NB4 (cell line): ENCODE measurements at regions not wholly inside any gene's neighbourhood (a gene's known extent, or its start where the extent isn't known, plus 50 kb on each side); places are given as distances from the start of the nearest gene placed in this dataset.

Experiments
- DNase-seq: peaks from one replicate; pipeline ENCODE4 v3.0.0; 2010; ENCODE audit warnings: low read depth
- H3K4me3 ChIP-seq: one replicate; pipeline ENCODE4 v1.5.1; 2011; ENCODE audit warnings: mild to moderate bottlenecking, low read depth, low read length, moderate library complexity
- MYC ChIP-seq: IDR thresholded peaks from 2 replicates; pipeline ENCODE4 v1.6.1; 2011; ENCODE audit warnings: low read depth, low read length
- POLR2A ChIP-seq: IDR thresholded peaks from 2 replicates; pipeline ENCODE4 v1.6.1; 2011; ENCODE audit warnings: mild to moderate bottlenecking; ENCODE audit not compliant: insufficient read length; ENCODE audit errors: extremely low read depth
- TF ChIP-seq, protein P1 (sequence below): IDR thresholded peaks from one replicate; pipeline ENCODE4 v1.5.1; 2012; ENCODE audit warnings: low read depth, low read length
- TF ChIP-seq, protein P2 (sequence below): IDR thresholded peaks from 2 replicates; pipeline ENCODE4 v1.6.1; 2011; ENCODE audit warnings: low read depth, low read length

DNA sequence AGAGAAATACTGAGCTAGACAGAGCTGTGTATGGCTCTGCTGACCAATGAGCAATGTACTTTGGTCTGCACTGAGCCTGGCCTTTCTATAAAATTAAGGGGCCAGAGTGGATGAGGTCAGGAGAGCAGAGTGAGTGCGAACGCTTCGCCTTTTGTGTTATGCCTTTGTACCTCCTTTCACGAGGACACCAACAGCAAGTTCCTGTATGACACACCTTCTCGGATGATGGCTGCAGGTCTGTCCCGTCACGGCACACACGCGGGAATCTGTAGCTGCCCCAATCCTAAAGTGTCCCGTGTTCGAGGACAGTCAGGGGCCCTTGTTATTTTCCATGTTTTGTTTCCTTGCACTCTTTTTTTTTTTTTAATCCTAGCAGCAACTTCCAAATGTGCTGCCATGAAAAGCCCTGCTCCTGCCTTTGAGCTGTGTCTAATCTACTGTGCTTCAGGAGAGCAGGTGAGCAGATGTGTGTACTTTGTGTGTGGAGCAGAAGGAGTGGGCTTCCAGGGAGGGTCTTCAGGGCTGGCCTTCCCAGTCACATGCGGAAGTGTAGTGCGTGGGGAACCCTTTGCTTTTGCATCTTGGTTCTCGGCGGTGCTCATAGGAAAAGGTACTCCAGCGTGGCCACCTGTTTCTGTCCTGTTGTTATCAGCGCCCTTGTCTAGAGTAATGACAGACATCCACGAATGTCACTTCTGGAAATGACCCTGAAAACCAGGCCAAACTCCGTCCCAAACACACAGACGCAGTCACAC is 213.2 kb downstream of the NDUFA10 start:
- TF ChIP-seq, protein P1, sequence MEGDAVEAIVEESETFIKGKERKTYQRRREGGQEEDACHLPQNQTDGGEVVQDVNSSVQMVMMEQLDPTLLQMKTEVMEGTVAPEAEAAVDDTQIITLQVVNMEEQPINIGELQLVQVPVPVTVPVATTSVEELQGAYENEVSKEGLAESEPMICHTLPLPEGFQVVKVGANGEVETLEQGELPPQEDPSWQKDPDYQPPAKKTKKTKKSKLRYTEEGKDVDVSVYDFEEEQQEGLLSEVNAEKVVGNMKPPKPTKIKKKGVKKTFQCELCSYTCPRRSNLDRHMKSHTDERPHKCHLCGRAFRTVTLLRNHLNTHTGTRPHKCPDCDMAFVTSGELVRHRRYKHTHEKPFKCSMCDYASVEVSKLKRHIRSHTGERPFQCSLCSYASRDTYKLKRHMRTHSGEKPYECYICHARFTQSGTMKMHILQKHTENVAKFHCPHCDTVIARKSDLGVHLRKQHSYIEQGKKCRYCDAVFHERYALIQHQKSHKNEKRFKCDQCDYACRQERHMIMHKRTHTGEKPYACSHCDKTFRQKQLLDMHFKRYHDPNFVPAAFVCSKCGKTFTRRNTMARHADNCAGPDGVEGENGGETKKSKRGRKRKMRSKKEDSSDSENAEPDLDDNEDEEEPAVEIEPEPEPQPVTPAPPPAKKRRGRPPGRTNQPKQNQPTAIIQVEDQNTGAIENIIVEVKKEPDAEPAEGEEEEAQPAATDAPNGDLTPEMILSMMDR, result no peak
- TF ChIP-seq, protein P2, sequence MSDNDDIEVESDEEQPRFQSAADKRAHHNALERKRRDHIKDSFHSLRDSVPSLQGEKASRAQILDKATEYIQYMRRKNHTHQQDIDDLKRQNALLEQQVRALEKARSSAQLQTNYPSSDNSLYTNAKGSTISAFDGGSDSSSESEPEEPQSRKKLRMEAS, result no peak
- TF ChIP-seq MYC (no peak), POLR2A (no peak)
- no peak for DNase-seq
- no peak overlapping the region for H3K4me3 ChIP-seq

DNA sequence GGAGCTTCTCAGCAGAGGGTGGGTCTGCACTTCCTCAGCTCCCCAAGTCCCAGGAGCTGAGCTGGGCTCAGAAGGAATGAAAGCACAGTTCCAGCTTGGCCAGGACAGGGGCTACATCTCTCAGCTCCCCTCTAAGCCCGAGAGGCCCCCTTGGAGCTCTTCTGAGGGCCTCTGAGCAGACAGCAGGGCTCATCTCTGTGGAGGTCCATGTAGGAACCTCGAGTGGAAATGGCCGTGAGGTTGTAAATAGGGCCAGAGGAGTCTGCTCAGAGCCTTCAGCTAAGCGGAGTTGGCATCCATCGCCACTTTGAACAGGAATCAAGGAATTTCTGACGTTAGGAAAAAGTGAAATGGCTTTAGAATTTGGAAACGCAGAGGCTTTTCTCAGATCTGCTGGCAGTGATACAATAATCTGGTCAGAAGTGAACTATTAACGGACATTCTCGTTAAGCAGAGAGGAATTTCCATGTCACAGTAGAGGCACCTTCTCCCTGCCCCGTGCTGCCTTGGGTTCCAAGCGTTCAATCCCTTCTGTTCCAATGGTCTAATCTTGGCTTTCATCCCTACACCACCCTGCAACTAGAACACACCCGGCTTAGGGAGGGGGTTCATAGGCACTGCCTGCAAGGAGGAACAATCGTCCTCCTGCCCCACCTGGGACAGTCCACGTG is 213.9 kb downstream of the NDUFA10 start:
- DNase-seq, result no peak
- no peak for TF ChIP-seq MYC
- H3K4me3 ChIP-seq, result no peak overlapping the region

DNA sequence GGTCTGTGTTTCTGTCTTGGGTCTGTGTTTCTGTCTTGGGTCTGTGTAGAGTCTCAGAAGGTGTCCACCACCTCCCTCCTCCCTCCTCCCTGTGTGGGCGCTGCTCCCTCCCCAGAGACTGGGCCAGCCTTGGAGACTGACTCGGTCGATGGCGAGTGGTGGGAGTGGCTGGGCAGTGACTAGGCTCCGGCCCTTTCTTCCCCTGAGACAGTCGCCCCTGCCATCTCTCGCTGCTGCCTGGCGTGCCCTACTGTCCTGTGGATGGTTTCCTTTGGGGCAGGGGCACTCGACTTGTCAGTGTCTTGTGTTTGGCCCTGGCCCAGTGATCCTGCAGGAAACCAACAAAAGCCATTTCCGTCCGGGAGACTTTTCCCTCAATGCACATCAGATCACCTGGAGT is 215.8 kb downstream of the NDUFA10 start:
- TF ChIP-seq, protein P1, result no peak
- TF ChIP-seq, protein P2, result no peak
- no peak for TF ChIP-seq POLR2A
- TF ChIP-seq MYC, result no peak
- no peak for DNase-seq
- no peak overlapping the region for H3K4me3 ChIP-seq

DNA sequence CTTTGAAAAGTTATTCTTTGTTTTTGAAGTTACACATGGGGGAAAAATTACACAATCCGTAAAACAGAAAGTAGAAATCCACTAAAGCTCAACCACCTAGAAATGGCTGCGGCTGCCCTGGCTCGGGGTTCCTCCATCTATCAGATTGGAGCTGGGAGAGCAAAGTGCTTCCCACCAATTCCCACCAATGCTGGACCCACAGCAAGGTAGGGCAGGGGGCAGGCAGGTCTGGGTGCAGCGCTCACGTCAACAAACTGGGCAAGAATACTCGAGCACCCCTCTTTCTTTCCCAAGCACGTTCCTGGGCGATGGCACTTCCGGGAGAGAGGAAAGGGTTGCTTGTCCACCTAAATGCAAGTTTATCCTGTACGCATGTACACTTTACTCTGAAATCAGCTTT is 217.6 kb downstream of the NDUFA10 start:
- DNase-seq, result no peak
- TF ChIP-seq MYC (no peak), POLR2A (no peak)
- TF ChIP-seq, protein P2, result no peak
- TF ChIP-seq, protein P1, result no peak
- no peak overlapping the region for H3K4me3 ChIP-seq

DNA sequence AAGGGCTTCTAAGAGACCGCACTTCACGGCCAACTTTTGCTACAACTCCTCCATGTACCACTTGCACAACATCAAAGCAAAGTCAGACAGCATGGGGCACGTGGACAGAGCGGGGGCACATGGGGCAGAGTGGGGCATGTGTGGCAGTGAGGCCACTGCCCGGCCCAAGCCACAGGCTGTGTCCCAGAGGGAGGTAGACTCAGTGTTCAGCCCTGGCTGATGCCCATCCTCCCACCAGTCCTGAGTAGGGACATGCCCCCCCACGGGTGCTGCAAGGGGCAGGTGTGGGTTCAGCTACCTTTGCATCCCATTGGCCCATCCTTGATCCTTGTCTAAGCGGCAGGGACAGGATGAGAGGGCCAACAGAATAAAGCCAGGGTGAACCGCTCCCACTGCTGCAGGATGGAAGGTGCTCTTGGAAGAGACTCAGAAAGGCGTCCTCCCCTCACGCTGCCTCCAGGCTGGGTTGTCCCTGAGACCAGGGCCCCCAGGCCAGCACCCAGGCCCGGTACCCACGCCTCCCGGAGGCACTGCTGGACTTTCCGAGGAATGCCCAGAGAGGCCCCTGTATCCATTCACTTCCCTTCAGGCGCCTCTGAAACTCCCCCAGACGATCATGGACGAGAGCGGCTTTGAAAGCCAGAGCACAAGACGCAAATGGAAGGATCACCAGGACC is 218.2 kb downstream of the NDUFA10 start:
- H3K4me3 ChIP-seq, result no peak overlapping the region
- TF ChIP-seq POLR2A (no peak), MYC (no peak)
- TF ChIP-seq, protein P2, result no peak
- TF ChIP-seq, protein P1, result no peak
- DNase-seq, result no peak

DNA sequence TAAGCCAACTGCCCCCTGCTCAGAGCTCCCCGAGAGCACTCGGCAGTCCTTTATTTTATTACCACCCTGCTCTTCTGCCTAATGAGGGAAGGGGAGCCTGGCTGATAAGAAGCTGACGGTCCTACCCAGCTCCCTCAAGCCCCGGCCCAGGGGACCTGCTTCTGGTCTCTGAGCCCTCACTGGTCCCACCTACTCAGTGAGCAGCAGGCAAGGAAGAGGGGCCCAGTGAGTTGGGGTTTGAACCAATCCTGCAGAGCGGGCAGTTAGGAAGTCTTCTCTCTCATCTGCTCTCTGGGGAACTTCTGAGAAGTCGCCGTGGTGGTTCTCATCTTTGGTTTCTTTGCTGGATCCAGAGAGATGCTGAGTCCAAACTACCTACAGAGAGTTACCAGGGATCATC is 218.9 kb downstream of the NDUFA10 start:
- TF ChIP-seq, protein P2, result no peak
- TF ChIP-seq, protein P1, result no peak
- no peak for TF ChIP-seq POLR2A
- no peak for TF ChIP-seq MYC
- no peak overlapping the region for H3K4me3 ChIP-seq
- DNase-seq, result no peak
